DND-41 (cell line): ENCODE measurements at regions not wholly inside any gene's neighbourhood (a gene's known extent, or its start where the extent isn't known, plus 50 kb on each side); places are given as distances from the start of the nearest gene placed in this dataset.

Source experiments
- ATAC-seq: fragments of 200-7000 bp; cut with Tn5 transposase; 3 replicates; pipeline ENCODE4 v1.9.1; 2021; ENCODE audit warnings: low read depth; ENCODE audit not compliant: insufficient read depth
- DNase-seq: peaks from one replicate; pipeline ENCODE4 v3.0.0-alpha.2; 2020
- H2AFZ ChIP-seq: 2 replicates; pipeline ENCODE4 v1.6.0; 2012; ENCODE audit warnings: low read depth, low read length
- H3K27ac ChIP-seq: 2 replicates; pipeline ENCODE4 v1.5.1; 2012; ENCODE audit warnings: low read length, inconsistent platforms
- H3K27me3 ChIP-seq: fragments of 200-600 bp; sonication (generic); 2 replicates; pipeline ENCODE4 v1.6.0; 2012; ENCODE audit warnings: low read length, mild to moderate bottlenecking, inconsistent platforms; ENCODE audit not compliant: insufficient read depth, poor library complexity
- H3K36me3 ChIP-seq: 2 replicates; pipeline ENCODE4 v1.5.1; 2012; ENCODE audit warnings: low read length, inconsistent platforms; ENCODE audit not compliant: insufficient read depth
- H3K4me1 ChIP-seq: 2 replicates; pipeline ENCODE4 v1.5.1; 2012; ENCODE audit warnings: mild to moderate bottlenecking, low read length; ENCODE audit not compliant: insufficient read depth
- H3K4me2 ChIP-seq: 2 replicates; pipeline ENCODE4 v1.6.0; 2012; ENCODE audit warnings: mild to moderate bottlenecking, moderate library complexity, low read length, inconsistent platforms; ENCODE audit not compliant: insufficient read depth
- H3K4me3 ChIP-seq, 2 experiments: fragments of 200-600 bp in 1 of 2; shearing (Covaris generic) in 1 of 2; 2 replicates each; pipeline ENCODE4 v1.5.1; 2012 to 2016; ENCODE audit warnings: inconsistent platforms in 2 of 2, low read length in 2 of 2, mild to moderate bottlenecking in 2 of 2, low read depth in 1 of 2, moderate library complexity in 1 of 2
- H3K79me2 ChIP-seq: 2 replicates; pipeline ENCODE4 v1.6.0; 2012; ENCODE audit warnings: low read length, inconsistent platforms; ENCODE audit not compliant: insufficient read depth
- H3K9ac ChIP-seq: 2 replicates; pipeline ENCODE4 v1.6.0; 2012; ENCODE audit warnings: low read depth, mild to moderate bottlenecking, inconsistent platforms, low read length, moderate library complexity
- H3K9me3 ChIP-seq: 2 replicates; pipeline ENCODE4 v1.5.1; 2012; ENCODE audit warnings: low read length, moderate library complexity, mild to moderate bottlenecking, inconsistent platforms; ENCODE audit not compliant: insufficient read depth, severe bottlenecking
- H4K20me1 ChIP-seq: 2 replicates; pipeline ENCODE4 v1.6.0; 2012; ENCODE audit warnings: low read length; ENCODE audit not compliant: insufficient read depth
- EZH2 ChIP-seq: IDR thresholded peaks from 3 replicates; pipeline ENCODE4 v1.6.1; 2012; ENCODE audit warnings: borderline replicate concordance, low read depth, mild to moderate bottlenecking, moderate library complexity, low read length, inconsistent platforms; ENCODE audit not compliant: severe bottlenecking
- TF ChIP-seq, protein P1 (sequence below): IDR thresholded peaks from 2 replicates; pipeline ENCODE4 v1.5.1; 2012; ENCODE audit warnings: borderline replicate concordance, low read length, moderate library complexity, mild to moderate bottlenecking; ENCODE audit not compliant: poor library complexity, severe bottlenecking; ENCODE audit errors: extremely low read depth

DNA sequence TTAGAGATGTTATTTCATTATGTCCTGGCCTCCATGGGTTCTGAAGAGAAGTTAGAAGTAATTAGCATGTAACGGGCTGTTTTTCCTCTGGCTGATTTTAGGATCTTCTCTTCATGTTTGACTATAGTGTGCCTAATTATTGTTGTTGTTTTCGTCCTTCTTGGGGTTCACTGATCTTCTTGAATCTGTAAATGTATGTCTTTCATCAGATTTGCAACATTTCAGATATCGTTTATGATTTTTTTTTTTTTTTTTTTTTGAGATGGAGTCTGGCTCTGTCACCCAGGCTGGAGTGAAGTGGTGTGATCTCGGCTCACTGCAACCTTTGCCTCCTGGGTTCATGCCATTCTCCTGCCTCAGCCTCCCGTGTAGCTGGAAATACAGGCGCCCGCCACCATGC, 246.7 kb downstream of the TFAP2C start:
- H3K9me3 ChIP-seq: no peaks in the 10 kb centered on the region
- no peaks in the 10 kb centered on the region for H4K20me1 ChIP-seq
- TF ChIP-seq EZH2: no peak
- TF ChIP-seq, protein P1, sequence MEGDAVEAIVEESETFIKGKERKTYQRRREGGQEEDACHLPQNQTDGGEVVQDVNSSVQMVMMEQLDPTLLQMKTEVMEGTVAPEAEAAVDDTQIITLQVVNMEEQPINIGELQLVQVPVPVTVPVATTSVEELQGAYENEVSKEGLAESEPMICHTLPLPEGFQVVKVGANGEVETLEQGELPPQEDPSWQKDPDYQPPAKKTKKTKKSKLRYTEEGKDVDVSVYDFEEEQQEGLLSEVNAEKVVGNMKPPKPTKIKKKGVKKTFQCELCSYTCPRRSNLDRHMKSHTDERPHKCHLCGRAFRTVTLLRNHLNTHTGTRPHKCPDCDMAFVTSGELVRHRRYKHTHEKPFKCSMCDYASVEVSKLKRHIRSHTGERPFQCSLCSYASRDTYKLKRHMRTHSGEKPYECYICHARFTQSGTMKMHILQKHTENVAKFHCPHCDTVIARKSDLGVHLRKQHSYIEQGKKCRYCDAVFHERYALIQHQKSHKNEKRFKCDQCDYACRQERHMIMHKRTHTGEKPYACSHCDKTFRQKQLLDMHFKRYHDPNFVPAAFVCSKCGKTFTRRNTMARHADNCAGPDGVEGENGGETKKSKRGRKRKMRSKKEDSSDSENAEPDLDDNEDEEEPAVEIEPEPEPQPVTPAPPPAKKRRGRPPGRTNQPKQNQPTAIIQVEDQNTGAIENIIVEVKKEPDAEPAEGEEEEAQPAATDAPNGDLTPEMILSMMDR: no peak
- H3K4me1 ChIP-seq: no peaks in the 10 kb centered on the region
- no peak overlapping the region for H3K4me2 ChIP-seq
- H3K4me3 ChIP-seq: no peak overlapping the region
- no peaks in the 10 kb centered on the region for H3K79me2 ChIP-seq
- no peaks in the 10 kb centered on the region for H3K27me3 ChIP-seq
- DNase-seq (no peak), ATAC-seq (no peak)
- H3K36me3 ChIP-seq: no peaks in the 10 kb centered on the region
- no peak overlapping the region for H3K9ac ChIP-seq
- H3K27ac ChIP-seq: no peak overlapping the region
- H2AFZ ChIP-seq: no peak overlapping the region

DNA sequence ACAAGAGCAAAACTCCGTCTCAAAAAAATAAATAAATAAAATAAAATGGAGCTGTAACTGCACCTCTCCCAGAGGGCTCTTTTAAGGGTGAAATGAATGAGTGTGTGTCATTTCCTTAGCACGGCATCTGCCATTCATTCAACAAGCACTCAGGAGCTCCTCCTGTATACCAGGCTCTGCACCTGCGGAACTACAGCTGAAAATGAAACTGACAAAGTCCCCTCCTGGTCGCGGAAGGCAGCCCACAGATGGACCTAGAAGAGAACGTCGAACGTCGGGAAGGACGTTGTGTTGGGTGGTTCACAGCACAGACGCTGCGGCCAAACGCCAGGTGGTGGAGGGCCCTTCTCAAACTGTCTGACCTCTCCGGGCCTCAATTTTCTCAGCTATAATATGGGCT, 256.4 kb downstream of the TFAP2C start:
- no peak overlapping the region for H3K9ac ChIP-seq

DNA sequence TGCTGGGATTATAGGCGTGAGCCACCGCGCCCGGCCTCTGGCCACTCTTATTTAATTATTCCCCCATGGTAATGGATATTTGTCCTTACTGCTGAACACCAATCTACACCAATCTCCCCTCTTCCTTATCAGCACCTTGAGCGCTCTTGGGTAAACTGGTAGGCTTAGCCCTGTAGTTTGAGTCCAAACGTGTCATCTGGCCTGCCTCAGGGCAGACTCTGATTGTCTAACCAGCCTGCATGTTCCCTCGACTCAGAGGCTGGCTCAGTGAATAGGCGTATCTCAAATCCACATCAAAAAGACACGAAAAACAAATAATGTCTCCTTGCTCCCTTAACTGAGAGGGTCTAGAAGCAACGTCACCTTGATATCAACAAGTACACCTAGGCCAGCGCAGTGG, 260.9 kb downstream of the TFAP2C start:
- H2AFZ ChIP-seq: no peak overlapping the region
- H3K9ac ChIP-seq: no peak overlapping the region
- H3K9me3 ChIP-seq: no peaks in the 10 kb centered on the region
- H3K4me1 ChIP-seq: no peaks in the 10 kb centered on the region
- H3K4me2 ChIP-seq: no peak overlapping the region
- TF ChIP-seq, protein P1: no peak
- TF ChIP-seq EZH2: no peak
- no peaks in the 10 kb centered on the region for H3K36me3 ChIP-seq
- no peak overlapping the region for H3K4me3 ChIP-seq
- no peak overlapping the region for H3K27ac ChIP-seq
- DNase-seq (no peak), ATAC-seq (no peak)
- H3K79me2 ChIP-seq: no peaks in the 10 kb centered on the region
- no peaks in the 10 kb centered on the region for H4K20me1 ChIP-seq
- H3K27me3 ChIP-seq: peaks cover 3% of the 10 kb centered on the region

More for the DNA sequence above, 256.4 kb downstream of the TFAP2C start:
- H3K4me1 ChIP-seq: no peaks in the 10 kb centered on the region
- no peak overlapping the region for H2AFZ ChIP-seq
- no peak overlapping the region for H3K4me3 ChIP-seq
- H3K9me3 ChIP-seq: no peaks in the 10 kb centered on the region
- no peaks in the 10 kb centered on the region for H3K79me2 ChIP-seq
- peaks cover 3% of the 10 kb centered on the region for H3K27me3 ChIP-seq
- no peak overlapping the region for H3K4me2 ChIP-seq
- TF ChIP-seq, protein P1: no peak
- TF ChIP-seq EZH2: no peak
- no peak for ATAC-seq
- H4K20me1 ChIP-seq: no peaks in the 10 kb centered on the region
- H3K36me3 ChIP-seq: no peaks in the 10 kb centered on the region
- H3K27ac ChIP-seq: no peak overlapping the region
- no peak for DNase-seq

DNA sequence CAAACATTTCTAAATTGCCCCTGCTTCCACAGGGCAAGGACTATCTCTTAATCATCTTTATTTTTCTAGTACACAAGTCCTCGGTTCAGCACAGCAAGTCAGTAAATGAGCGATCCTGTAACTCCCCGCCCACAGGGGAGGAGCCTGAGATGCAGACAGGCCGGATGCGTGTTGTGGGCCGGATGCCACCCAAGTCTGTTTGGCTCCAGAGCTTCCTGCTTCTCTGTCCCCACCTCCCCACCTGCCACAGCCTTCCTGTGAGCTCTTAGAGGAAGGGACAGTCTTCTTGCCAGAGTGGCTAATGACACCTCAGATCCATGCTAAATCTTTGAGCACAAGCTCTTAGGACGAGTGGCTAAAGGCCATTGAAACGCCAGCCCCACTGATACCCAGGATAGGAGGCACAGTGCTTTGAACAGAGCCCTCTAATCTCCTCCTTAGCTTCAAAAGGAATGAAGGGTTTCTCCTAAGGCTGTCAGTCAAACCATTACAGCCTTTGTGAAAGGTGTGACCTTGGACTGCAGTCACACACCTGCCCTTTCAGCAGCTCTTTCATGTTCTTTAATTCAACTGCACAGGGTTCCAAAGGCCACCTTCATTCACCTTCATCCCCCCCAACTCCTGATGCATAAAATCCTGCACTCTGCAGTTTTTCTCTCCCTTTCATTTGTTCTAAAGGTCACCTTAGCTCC, 264.3 kb downstream of the TFAP2C start:
- no peak overlapping the region for H3K27ac ChIP-seq
- no peak overlapping the region for H3K4me3 ChIP-seq
- TF ChIP-seq EZH2: no peak
- TF ChIP-seq, protein P1: no peak
- no peak overlapping the region for H3K4me2 ChIP-seq
- no peak overlapping the region for H2AFZ ChIP-seq
- no peak overlapping the region for H3K9ac ChIP-seq
- peaks cover 3% of the 10 kb centered on the region for H3K27me3 ChIP-seq
- H3K79me2 ChIP-seq: no peaks in the 10 kb centered on the region
- H3K36me3 ChIP-seq: no peaks in the 10 kb centered on the region
- H3K4me1 ChIP-seq: no peaks in the 10 kb centered on the region
- H3K9me3 ChIP-seq: no peaks in the 10 kb centered on the region
- peak; percentile 39 for DNase-seq
- no peaks in the 10 kb centered on the region for H4K20me1 ChIP-seq
- peak; percentile 79 for ATAC-seq
